Epithelial cell of proximal tubule (primary cell): ENCODE measurements at regions not wholly inside any gene's neighbourhood (a gene's known extent, or its start where the extent isn't known, plus 50 kb on each side); places are given as distances from the start of the nearest gene placed in this dataset.
"Not testable (repeated sequence)": the region's sequence is repeated elsewhere in the genome, so short reads cannot be mapped to it uniquely, and the experiment has no call there.

Source experiments
- DNase-seq: peaks from one replicate; pipeline ENCODE4 v3.0.0-alpha.2; 2011; ENCODE audit warnings: low read depth
- H3K4me3 ChIP-seq: 2 replicates; pipeline ENCODE4 v1.5.1; 2011; ENCODE audit warnings: low read depth, mild to moderate bottlenecking, low read length
- CTCF ChIP-seq: conservative IDR thresholded peaks from 2 replicates; pipeline ENCODE4 v1.5.1; 2012; ENCODE audit warnings: low read depth, mild to moderate bottlenecking, low read length

GRCh38 chr15:28789401-28790114, 58.9 kb downstream of the GOLGA6L7 start:
- DNase-seq: not testable (repeated sequence)

GRCh38 chr15:28788649-28789400, 59.6 kb downstream of the GOLGA6L7 start:
- H3K4me3 ChIP-seq, DNase-seq: not testable (repeated sequence)

More at GRCh38 chr15:28789401-28790114, 58.9 kb downstream of the GOLGA6L7 start:
- TF ChIP-seq CTCF: peak; percentile 34
- not testable (repeated sequence) for H3K4me3 ChIP-seq

- H3K4me3 ChIP-seq, DNase-seq: not testable (repeated sequence)
Observed at GRCh38 chr15:28788176-28788575, 60.3 kb downstream of the GOLGA6L7 start.

- DNase-seq: no peak
- H3K4me3 ChIP-seq: no peak overlapping the region
- no peak for TF ChIP-seq CTCF
Observed at GRCh38 chr15:28786521-28786920, 61.9 kb downstream of the GOLGA6L7 start.

- not testable (repeated sequence) for H3K4me3 ChIP-seq, DNase-seq
Observed at GRCh38 chr15:28784347-28785163, 63.9 kb downstream of the GOLGA6L7 start.

GRCh38 chr15:28783873-28784272, 64.6 kb downstream of the GOLGA6L7 start:
- no peak for DNase-seq
- no peak for TF ChIP-seq CTCF
- H3K4me3 ChIP-seq: no peak overlapping the region

- DNase-seq: no peak
- no peak overlapping the region for H3K4me3 ChIP-seq
- TF ChIP-seq CTCF: no peak
Observed at GRCh38 chr15:28783466-28783865, 65.0 kb downstream of the GOLGA6L7 start.

GRCh38 chr15:28778397-28778796, 66.2 kb upstream of the GOLGA8M start:
- not testable (repeated sequence) for DNase-seq, H3K4me3 ChIP-seq

GRCh38 chr15:28772857-28773256, 60.6 kb upstream of the GOLGA8M start:
- not testable (repeated sequence) for DNase-seq, H3K4me3 ChIP-seq
